Endothelial cell of umbilical vein (primary cell): ENCODE measurements at regions not wholly inside any gene's neighbourhood (a gene's known extent, or its start where the extent isn't known, plus 50 kb on each side); places are given as distances from the start of the nearest gene placed in this dataset.

Source experiments
- BruUV-seq: library from RNA; stranded (reverse); fragments of 400-500 nt; replicated peaks from 2 replicates; lab custom pipeline; 2021; lab: Mats Ljungman, UMichigan
- CTCF ChIA-PET: fragments of 300-600, 350-600 bp; sonication (Branson Sonifier 250); formaldehyde crosslinking; loops from one replicate; lab custom pipeline; 2021; ENCODE audit warnings: antibody characterized with exemption, inconsistent platforms; lab: Charles Lee
- POLR2A ChIA-PET: fragments of 300-600, 350-600 bp; sonication (Branson Sonifier 250); formaldehyde crosslinking; loops from one replicate; lab custom pipeline; 2021; ENCODE audit warnings: antibody characterized with exemption, inconsistent platforms; lab: Charles Lee
- DNase-seq: peaks from one replicate; pipeline ENCODE4 v3.0.0-alpha.2; 2011; ENCODE audit warnings: low read depth, low spot score
- FAIRE-seq: peaks from 2 replicates; lab custom pipeline; 2011; peaks lifted over from hg19 to GRCh38; lab: Jason Lieb, UNC
- H2AFZ ChIP-seq: 2 replicates; pipeline ENCODE4 v1.6.0; 2012; ENCODE audit warnings: low read depth, low read length, control low read depth, inconsistent platforms
- H3K27ac ChIP-seq: 2 replicates; pipeline ENCODE4 v1.5.1; 2011; ENCODE audit warnings: low read depth, mild to moderate bottlenecking, control low read depth, low read length, moderate library complexity; ENCODE audit not compliant: insufficient read depth
- H3K27me3 ChIP-seq, 2 experiments: 2 replicates each; pipeline versions ENCODE4 v1.6.0 to v1.6.1; 2011; ENCODE audit warnings: low read length in 2 of 2, mixed read lengths in 1 of 2; ENCODE audit not compliant: control insufficient read depth in 2 of 2, insufficient read depth in 2 of 2
- H3K36me3 ChIP-seq, 2 experiments: 2 replicates in 1 of 2; 3 replicates in 1 of 2; pipeline ENCODE4 v1.5.1; 2011; ENCODE audit warnings: low read length in 2 of 2, mild to moderate bottlenecking in 1 of 2, moderate library complexity in 1 of 2; ENCODE audit not compliant: control insufficient read depth in 2 of 2, insufficient read depth in 2 of 2; ENCODE audit errors: extremely low read depth in 1 of 2
- H3K4me1 ChIP-seq: 3 replicates; pipeline ENCODE4 v1.5.1; 2011; ENCODE audit warnings: mild to moderate bottlenecking, low read length; ENCODE audit not compliant: control insufficient read depth, insufficient read depth; ENCODE audit errors: extremely low read depth
- H3K4me2 ChIP-seq: 2 replicates; pipeline ENCODE4 v1.6.1; 2011; ENCODE audit warnings: low read length, control low read depth, mixed read lengths; ENCODE audit not compliant: insufficient read depth
- H3K4me3 ChIP-seq, 3 experiments: fragments of 200-600 bp in 1 of 3; sonication (generic), shearing (Covaris generic) in 1 of 3; replicated peaks in 1 of 3; 2 replicates each; pipeline ENCODE4 v1.5.1; 2011 to 2016; ENCODE audit warnings: control low read depth in 3 of 3, low read length in 3 of 3, mild to moderate bottlenecking in 2 of 3, inconsistent platforms in 1 of 3, low read depth in 1 of 3, moderate library complexity in 1 of 3; ENCODE audit not compliant: insufficient read depth in 1 of 3
- H3K79me2 ChIP-seq: 2 replicates; pipeline ENCODE4 v1.6.0; 2012; ENCODE audit warnings: low read length, inconsistent platforms; ENCODE audit not compliant: control insufficient read depth, insufficient read depth
- H3K9ac ChIP-seq: replicated peaks from 2 replicates; pipeline ENCODE3; 2011; ENCODE audit warnings: low read length, control low read depth; ENCODE audit not compliant: insufficient read depth; ENCODE audit errors: extremely low read depth
- H3K9me1 ChIP-seq: replicated peaks from 3 replicates; pipeline ENCODE4 v1.6.0; 2011; ENCODE audit warnings: mild to moderate bottlenecking, low read length; ENCODE audit not compliant: control insufficient read depth, insufficient read depth; ENCODE audit errors: extremely low read depth
- H3K9me3 ChIP-seq: replicated peaks from 2 replicates; pipeline ENCODE4 v1.5.1; 2012; ENCODE audit warnings: low read length, inconsistent platforms; ENCODE audit not compliant: control insufficient read depth, insufficient read depth
- H4K20me1 ChIP-seq: replicated peaks from 2 replicates; pipeline ENCODE3; 2011; ENCODE audit warnings: mild to moderate bottlenecking, low read length; ENCODE audit not compliant: control insufficient read depth, insufficient read depth; ENCODE audit errors: extremely low read depth
- CTCF ChIP-seq, 2 donors: IDR thresholded peaks; 1 replicate in 1 of 2; 2 replicates in 1 of 2; pipeline ENCODE4 v1.5.1; 2011; ENCODE audit warnings: low read length in 2 of 2, mild to moderate bottlenecking in 2 of 2, moderate library complexity in 2 of 2, control low read depth in 1 of 2, inconsistent platforms in 1 of 2, low read depth in 1 of 2; ENCODE audit not compliant: insufficient read depth in 1 of 2; ENCODE audit errors: extremely low read depth in 1 of 2
- EZH2 ChIP-seq: IDR thresholded peaks from 2 replicates; pipeline ENCODE4 v1.6.1; 2012; ENCODE audit warnings: borderline replicate concordance, low read depth, mild to moderate bottlenecking, moderate library complexity, low read length, inconsistent platforms; ENCODE audit not compliant: severe bottlenecking
- GATA2 ChIP-seq: IDR thresholded peaks from 2 replicates; pipeline ENCODE4 v1.7.0; 2011; ENCODE audit warnings: low read depth, mild to moderate bottlenecking, moderate library complexity, mixed read lengths, low read length; ENCODE audit not compliant: insufficient read length, insufficient read depth
- POLR2AphosphoS5 ChIP-seq: IDR thresholded peaks from 2 replicates; pipeline ENCODE4 v1.6.1; 2012; ENCODE audit warnings: low read depth, mild to moderate bottlenecking, control low read depth, low read length, moderate library complexity; ENCODE audit not compliant: insufficient read depth
- dilution Hi-C: fragments of 300-500 bp; cut with MboI; formaldehyde crosslinking; loops from one replicate; pipeline ENCODE4 v1.15.0; 2019; ENCODE audit warnings: low sequenced_read_pairs; ENCODE audit not compliant: extremely low pct_ligation_motif_present
- intact Hi-C: fragments of 100-400 bp; cut with micrococcal nuclease; formaldehyde crosslinking; loops from one replicate; pipeline ENCODE4 v1.10.0; 2022

GRCh38 chr2:236688563-236689392 is 119.2 kb downstream of the ACKR3 start:
- ChIA-PET POLR2A (no interaction called here), CTCF (interaction anchor here (0.7 kb wide), 1 partner anchor 9 kb away, joined by 3 read pairs; no protein-coding TSS in a partner anchor)
- Histone ChIP-seq H3K27ac (no peak overlapping the region), H3K4me2 (no peak overlapping the region), H3K27me3 (no peaks in the 10 kb centered on the region), H3K4me1 (peaks cover 2% of the 10 kb centered on the region), H3K4me3 (no peak overlapping the region), H3K9ac (no peak overlapping the region), H3K9me1 (no peaks in the 10 kb centered on the region), H3K9me3 (no peaks in the 10 kb centered on the region), H4K20me1 (no peaks in the 10 kb centered on the region), H3K79me2 (no peaks in the 10 kb centered on the region), H3K36me3 (no peaks in the 10 kb centered on the region), H2AFZ (no peak overlapping the region)
- no peak for TF ChIP-seq POLR2AphosphoS5
- FAIRE-seq (no peak), DNase-seq (no peak)
- BruUV-seq, result no TSS peak
- dilution Hi-C loops (no loop called here), intact Hi-C loops (no loop called here)

GRCh38 chr2:236689393-236689700 is 119.7 kb downstream of the ACKR3 start:
- H3K9me3 ChIP-seq, result no peaks in the 10 kb centered on the region
- BruUV-seq, result no TSS peak
- H2AFZ ChIP-seq, result no peak overlapping the region
- DNase-seq (no peak), FAIRE-seq (no peak)
- H4K20me1 ChIP-seq, result no peaks in the 10 kb centered on the region
- H3K79me2 ChIP-seq, result no peaks in the 10 kb centered on the region
- dilution Hi-C loops (no loop called here), intact Hi-C loops (no loop called here)
- no peak overlapping the region for H3K4me3 ChIP-seq
- H3K4me1 ChIP-seq, result peaks cover 2% of the 10 kb centered on the region
- no peak overlapping the region for H3K4me2 ChIP-seq
- ChIA-PET POLR2A (no interaction called here), CTCF (no interaction called here)
- no peak overlapping the region for H3K27ac ChIP-seq
- no peak overlapping the region for H3K9ac ChIP-seq
- no peaks in the 10 kb centered on the region for H3K9me1 ChIP-seq
- no peaks in the 10 kb centered on the region for H3K27me3 ChIP-seq
- TF ChIP-seq POLR2AphosphoS5, result no peak
- no peak for TF ChIP-seq GATA2
- no peak for TF ChIP-seq CTCF (IDR thresholded peaks at IDR 0.05; ENCODE audit: extremely low read depth in 1 of 2, insufficient read depth in 1 of 2, low read depth in 1 of 2, low read length in 2 of 2)
- no peak for TF ChIP-seq EZH2
- no peaks in the 10 kb centered on the region for H3K36me3 ChIP-seq
